HG03460 (cell line): ENCODE measurements at regions not wholly inside any gene's neighbourhood (a gene's known extent, or its start where the extent isn't known, plus 50 kb on each side); places are given as distances from the start of the nearest gene placed in this dataset.
"Not testable (repeated sequence)": the region's sequence is repeated elsewhere in the genome, so short reads cannot be mapped to it uniquely, and the experiment has no call there.

Experiments used
- ATAC-seq: cut with Tn5 transposase; IDR thresholded peaks from one replicate; pipeline ENCODE4 v1.9.1; 2021; ENCODE audit not compliant: unreplicated experiment

GRCh38 chr10:84007482-84007881 lies 131.8 kb upstream of the GHITM start:
- ATAC-seq, result no peak

- peak; percentile 54 for ATAC-seq
These were observed 130.4 kb upstream of the GHITM start for GRCh38 chr10:84008878-84009277.

- no peak for ATAC-seq
These were observed 126.9 kb upstream of the GHITM start for GRCh38 chr10:84012431-84012830.

- ATAC-seq, result peak; percentile 89
These were observed 126.4 kb upstream of the GHITM start for GRCh38 chr10:84012831-84013458.

GRCh38 chr10:84015877-84016595 lies 123.3 kb upstream of the GHITM start:
- no peak for ATAC-seq

- no peak for ATAC-seq
These were observed 120.5 kb upstream of the GHITM start for GRCh38 chr10:84018826-84019225.

GRCh38 chr10:84019854-84020458 lies 119.4 kb upstream of the GHITM start:
- ATAC-seq, result not testable (repeated sequence)

- ATAC-seq, result no peak
These were observed 112.5 kb upstream of the GHITM start for GRCh38 chr10:84026821-84027257.

- ATAC-seq, result no peak
These were observed 109.5 kb upstream of the GHITM start for GRCh38 chr10:84029840-84030239.

- ATAC-seq, result no peak
These were observed 101.3 kb upstream of the GHITM start for GRCh38 chr10:84038035-84038434.

- ATAC-seq, result no peak
These were observed 99.4 kb upstream of the GHITM start for GRCh38 chr10:84039957-84040356.

GRCh38 chr10:84047258-84048010 lies 91.9 kb upstream of the GHITM start:
- ATAC-seq, result no peak

- no peak for ATAC-seq
These were observed 89.7 kb upstream of the GHITM start for GRCh38 chr10:84049645-84050011.

- ATAC-seq, result no peak
These were observed 85.7 kb upstream of the GHITM start for GRCh38 chr10:84053626-84054025.

- ATAC-seq, result no peak
These were observed 84.6 kb upstream of the GHITM start for GRCh38 chr10:84054743-84055142.

- no peak for ATAC-seq
These were observed 79.8 kb upstream of the GHITM start for GRCh38 chr10:84059526-84059925.

GRCh38 chr10:84063440-84063839 lies 75.9 kb upstream of the GHITM start:
- ATAC-seq, result no peak

- no peak for ATAC-seq
These were observed 73.3 kb upstream of the GHITM start for GRCh38 chr10:84065804-84066601.

GRCh38 chr10:84074521-84074920 lies 64.8 kb upstream of the GHITM start:
- no peak for ATAC-seq

- ATAC-seq, result no peak
These were observed 63.9 kb upstream of the GHITM start for GRCh38 chr10:84075226-84076046.
